ENCODE measurements at regions not wholly inside any gene's neighbourhood (a gene's known extent, or its start where the extent isn't known, plus 50 kb on each side); places are given as distances from the start of the nearest gene placed in this dataset.

- intact Hi-C loops (cut with DNase I), result no loop called here
- Histone ChIP-seq H3K36me3 (ENCODE audit: control insufficient read depth in 2 of 3, insufficient read depth in 3 of 3, low read length in 3 of 3) (no peaks in the 10 kb centered on the region), H3K9me3 (ENCODE audit: control insufficient read depth in 2 of 3, insufficient read depth in 1 of 3, low read length in 3 of 3) (no peaks in the 10 kb centered on the region), H3K9ac (ENCODE audit: low read length in 3 of 3) (no peak overlapping the region), H3K27me3 (ENCODE audit: control insufficient read depth, insufficient read depth, low read length) (no peaks in the 10 kb centered on the region), H3K4me3 (ENCODE audit: low read length in 3 of 3) (no peak overlapping the region), H3K27ac (ENCODE audit: low read depth in 2 of 2, low read length in 2 of 2) (peak overlapping the region in 1 of 2 donors; percentile 13), H3K4me1 (ENCODE audit: control insufficient read depth in 2 of 3, insufficient read depth in 2 of 3, low read depth in 1 of 3, low read length in 3 of 3) (peaks cover 0 to 3% (median 0%) of the 10 kb centered on the region in 3 donors)
- peak in 2 of 5 donors; percentile 14 to 25 for DNase-seq
- TF ChIP-seq, protein P1, sequence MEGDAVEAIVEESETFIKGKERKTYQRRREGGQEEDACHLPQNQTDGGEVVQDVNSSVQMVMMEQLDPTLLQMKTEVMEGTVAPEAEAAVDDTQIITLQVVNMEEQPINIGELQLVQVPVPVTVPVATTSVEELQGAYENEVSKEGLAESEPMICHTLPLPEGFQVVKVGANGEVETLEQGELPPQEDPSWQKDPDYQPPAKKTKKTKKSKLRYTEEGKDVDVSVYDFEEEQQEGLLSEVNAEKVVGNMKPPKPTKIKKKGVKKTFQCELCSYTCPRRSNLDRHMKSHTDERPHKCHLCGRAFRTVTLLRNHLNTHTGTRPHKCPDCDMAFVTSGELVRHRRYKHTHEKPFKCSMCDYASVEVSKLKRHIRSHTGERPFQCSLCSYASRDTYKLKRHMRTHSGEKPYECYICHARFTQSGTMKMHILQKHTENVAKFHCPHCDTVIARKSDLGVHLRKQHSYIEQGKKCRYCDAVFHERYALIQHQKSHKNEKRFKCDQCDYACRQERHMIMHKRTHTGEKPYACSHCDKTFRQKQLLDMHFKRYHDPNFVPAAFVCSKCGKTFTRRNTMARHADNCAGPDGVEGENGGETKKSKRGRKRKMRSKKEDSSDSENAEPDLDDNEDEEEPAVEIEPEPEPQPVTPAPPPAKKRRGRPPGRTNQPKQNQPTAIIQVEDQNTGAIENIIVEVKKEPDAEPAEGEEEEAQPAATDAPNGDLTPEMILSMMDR (IDR thresholded peaks at IDR 0.05; ENCODE audit: borderline replicate concordance, extremely low read depth, insufficient read depth), result no peak
- no peak for FAIRE-seq
These were observed 185.8 kb upstream of the RMST start for GRCh38 chr12:97276661-97277429.

GRCh38 chr12:97283297-97283696, 179.3 kb upstream of the RMST start:
- intact Hi-C loops (cut with DNase I), result no loop called here
- DNase-seq (no peak), FAIRE-seq (no peak)
- Histone ChIP-seq H3K27ac (ENCODE audit: low read depth in 2 of 2, low read length in 2 of 2) (no peak overlapping the region), H3K9ac (ENCODE audit: low read length in 3 of 3) (no peak overlapping the region), H3K4me3 (ENCODE audit: low read length in 3 of 3) (no peak overlapping the region), H3K4me1 (ENCODE audit: control insufficient read depth in 2 of 3, insufficient read depth in 2 of 3, low read depth in 1 of 3, low read length in 3 of 3) (no peaks in the 10 kb centered on the region), H3K9me3 (ENCODE audit: control insufficient read depth in 2 of 3, insufficient read depth in 1 of 3, low read length in 3 of 3) (no peaks in the 10 kb centered on the region), H3K27me3 (ENCODE audit: control insufficient read depth, insufficient read depth, low read length) (no peaks in the 10 kb centered on the region), H3K36me3 (ENCODE audit: control insufficient read depth in 2 of 3, insufficient read depth in 3 of 3, low read length in 3 of 3) (no peaks in the 10 kb centered on the region)
- TF ChIP-seq, protein P1 (IDR thresholded peaks at IDR 0.05; ENCODE audit: borderline replicate concordance, extremely low read depth, insufficient read depth), result no peak

DNA sequence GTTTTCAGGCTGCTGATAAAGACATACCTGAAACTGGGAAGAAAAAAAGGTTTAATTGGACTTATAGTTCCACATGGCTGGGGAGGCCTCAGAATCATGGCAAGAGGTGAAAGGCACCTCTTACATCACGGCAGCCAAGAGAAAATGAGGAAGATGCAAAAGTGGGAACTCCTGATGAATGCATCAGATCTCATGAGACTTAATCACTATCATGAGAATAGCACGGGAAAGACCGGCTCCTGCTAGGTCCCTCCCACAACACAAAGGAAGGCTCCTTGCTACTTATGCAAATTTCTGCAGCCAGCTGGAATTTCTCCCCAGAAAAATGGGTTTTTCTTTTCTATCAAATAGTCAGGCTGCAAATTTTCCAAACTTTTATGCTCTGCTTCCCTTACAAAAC, 174.1 kb upstream of the RMST start:
- intact Hi-C loops (cut with DNase I), result no loop called here
- Histone ChIP-seq H3K9me3 (ENCODE audit: control insufficient read depth in 2 of 3, insufficient read depth in 1 of 3, low read length in 3 of 3) (no peaks in the 10 kb centered on the region), H3K4me1 (ENCODE audit: control insufficient read depth in 2 of 3, insufficient read depth in 2 of 3, low read depth in 1 of 3, low read length in 3 of 3) (no peaks in the 10 kb centered on the region)

More for the DNA sequence above, 174.1 kb upstream of the RMST start:
- no peak for DNase-seq
- no peak for FAIRE-seq
- Histone ChIP-seq H3K27me3 (ENCODE audit: control insufficient read depth, insufficient read depth, low read length) (no peaks in the 10 kb centered on the region), H3K9ac (ENCODE audit: low read length in 3 of 3) (no peak overlapping the region), H3K27ac (ENCODE audit: low read depth in 2 of 2, low read length in 2 of 2) (no peak overlapping the region), H3K36me3 (ENCODE audit: control insufficient read depth in 2 of 3, insufficient read depth in 3 of 3, low read length in 3 of 3) (no peaks in the 10 kb centered on the region), H3K4me3 (ENCODE audit: low read length in 3 of 3) (no peak overlapping the region)
- TF ChIP-seq, protein P1 (IDR thresholded peaks at IDR 0.05; ENCODE audit: borderline replicate concordance, extremely low read depth, insufficient read depth), result no peak

Measured in kidney (tissue), 13 donors.